HEK293 (cell line): ENCODE measurements at regions not wholly inside any gene's neighbourhood (a gene's known extent, or its start where the extent isn't known, plus 50 kb on each side); places are given as distances from the start of the nearest gene placed in this dataset.

Experiments used
- CTCF ChIA-PET: fragments of 350-600 bp; formaldehyde crosslinking; extraction: SDS; loops from one replicate; lab custom pipeline; 2021; ENCODE audit warnings: antibody characterized with exemption; lab: Yijun Ruan, JAX
- POLR2A ChIA-PET: fragments of 300-600 bp; formaldehyde crosslinking; extraction: SDS; loops from one replicate; lab custom pipeline; 2020; ENCODE audit warnings: antibody characterized with exemption, inconsistent platforms; lab: Yijun Ruan, JAX
- H3K27ac ChIP-seq: fragments of 200-500 bp; sonication (Bioruptor generic); 2 replicates; pipeline ENCODE4 v1.5.1; 2014; ENCODE audit warnings: low read depth, low read length, control low read depth, inconsistent platforms; ENCODE audit errors: extremely low read depth
- H3K36me3 ChIP-seq, 2 experiments: fragments of 200-500 bp in 1 of 2; sonication (Bioruptor generic) in 1 of 2; 1 replicate in 1 of 2; 2 replicates in 1 of 2; pipeline ENCODE4 v1.5.1; 2014 to 2017; ENCODE audit warnings: inconsistent platforms in 2 of 2, low read length in 2 of 2; ENCODE audit not compliant: control insufficient read depth in 2 of 2, insufficient read depth in 1 of 2
- H3K4me1 ChIP-seq: fragments of 200-500 bp; sonication (Bioruptor generic); 2 replicates; pipeline ENCODE4 v1.5.1; 2014; ENCODE audit warnings: mild to moderate bottlenecking, low read length, inconsistent platforms; ENCODE audit not compliant: control insufficient read depth, insufficient read depth
- H3K4me3 ChIP-seq: 2 replicates; pipeline ENCODE4 v1.5.1; 2011; ENCODE audit warnings: low read depth, mild to moderate bottlenecking, control low read depth, low read length, moderate library complexity
- H3K9me3 ChIP-seq: fragments of 200-500 bp; sonication (Bioruptor generic); 2 replicates; pipeline ENCODE4 v1.5.1; 2014; ENCODE audit warnings: low read depth, low read length, inconsistent platforms; ENCODE audit not compliant: control insufficient read depth, insufficient read depth
- GLIS1 ChIP-seq: fragments of 450-650 bp; formaldehyde crosslinking; IDR thresholded peaks from 2 replicates; pipeline ENCODE4 v1.5.1; 2016; ENCODE audit warnings: missing biosample characterization, missing genetic modification characterization
- KLF16 ChIP-seq: fragments of 450-650 bp; formaldehyde crosslinking; IDR thresholded peaks from 2 replicates; pipeline ENCODE4 v1.5.1; 2017; ENCODE audit warnings: missing biosample characterization, missing genetic modification characterization
- ZBTB17 ChIP-seq: fragments of 450-650 bp; formaldehyde crosslinking; IDR thresholded peaks from 2 replicates; pipeline ENCODE4 v1.5.1; 2016; ENCODE audit warnings: missing biosample characterization, missing genetic modification characterization
- ZNF10 ChIP-seq: fragments of 450-650 bp; formaldehyde crosslinking; IDR thresholded peaks from 2 replicates; pipeline ENCODE4 v1.5.1; 2017; ENCODE audit warnings: missing biosample characterization, missing genetic modification characterization
- ZNF146 ChIP-seq: fragments of 450-650 bp; formaldehyde crosslinking; IDR thresholded peaks from 2 replicates; pipeline ENCODE4 v1.5.1; 2016; ENCODE audit warnings: missing biosample characterization, missing genetic modification characterization
- ZNF184 ChIP-seq: fragments of 450-650 bp; IDR thresholded peaks from 2 replicates; pipeline ENCODE4 v1.5.1; 2018; ENCODE audit warnings: missing biosample characterization, mild to moderate bottlenecking, missing genetic modification characterization
- ZNF274 ChIP-seq, 2 experiments: fragments of 200-500 bp in 1 of 2; fragments of 450-650 bp in 1 of 2; sonication (Bioruptor generic) in 1 of 2; formaldehyde crosslinking in 1 of 2; IDR thresholded peaks; 2 replicates each; pipeline versions ENCODE4 v1.5.1 to v1.6.1; 2014 to 2016; ENCODE audit warnings: borderline replicate concordance in 1 of 2, inconsistent platforms in 1 of 2, low read length in 1 of 2, missing biosample characterization in 1 of 2, missing genetic modification characterization in 1 of 2
- ZNF404 ChIP-seq: fragments of 450-650 bp; formaldehyde crosslinking; IDR thresholded peaks from 2 replicates; pipeline ENCODE4 v1.5.1; 2017; ENCODE audit warnings: missing biosample characterization, missing genetic modification characterization
- ZNF426 ChIP-seq: fragments of 450-650 bp; formaldehyde crosslinking; IDR thresholded peaks from 2 replicates; pipeline ENCODE4 v1.5.1; 2017; ENCODE audit warnings: missing biosample characterization, missing genetic modification characterization, mild to moderate bottlenecking, inconsistent platforms, moderate library complexity
- ZNF488 ChIP-seq: fragments of 450-650 bp; formaldehyde crosslinking; IDR thresholded peaks from 2 replicates; pipeline ENCODE4 v1.5.1; 2016; ENCODE audit warnings: missing biosample characterization, missing genetic modification characterization
- ZNF544 ChIP-seq: fragments of 450-650 bp; formaldehyde crosslinking; IDR thresholded peaks from 2 replicates; pipeline ENCODE4 v1.5.0; 2017; ENCODE audit warnings: missing biosample characterization, missing genetic modification characterization
- ZNF645 ChIP-seq: fragments of 450-650 bp; formaldehyde crosslinking; IDR thresholded peaks from 2 replicates; pipeline ENCODE4; 2016; ENCODE audit warnings: missing biosample characterization, missing genetic modification characterization
- TF ChIP-seq, protein P1 (sequence below): fragments of 450-650 bp; formaldehyde crosslinking; IDR thresholded peaks from 2 replicates; pipeline ENCODE4 v1.5.1; 2016; ENCODE audit warnings: missing biosample characterization, missing genetic modification characterization
- TF ChIP-seq, protein P2 (sequence below): fragments of 450-650 bp; formaldehyde crosslinking; IDR thresholded peaks from 2 replicates; pipeline ENCODE4 v1.5.1; 2016; ENCODE audit warnings: missing biosample characterization, missing genetic modification characterization
- TF ChIP-seq, protein P3 (sequence below): fragments of 450-650 bp; formaldehyde crosslinking; IDR thresholded peaks from 2 replicates; pipeline ENCODE4 v1.5.1; 2016; ENCODE audit warnings: missing biosample characterization, missing genetic modification characterization, low read depth

DNA sequence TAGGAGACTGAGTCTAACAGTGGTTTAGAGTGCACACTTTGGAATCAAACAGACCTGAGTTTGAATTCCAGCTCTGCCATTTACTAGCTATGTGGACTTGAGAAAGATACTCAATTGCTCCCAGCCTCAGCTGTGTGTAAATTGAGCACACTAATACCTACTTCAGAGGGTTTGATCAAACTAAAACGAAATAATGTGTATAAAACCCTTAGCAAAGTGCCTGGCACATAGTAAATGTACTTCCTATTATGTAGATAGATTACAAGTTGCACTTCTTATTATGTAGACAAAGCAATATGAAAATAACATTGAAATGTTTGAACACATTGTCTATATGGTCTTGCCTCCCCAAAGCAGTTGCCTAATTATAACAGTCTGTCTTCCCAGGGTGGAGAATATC lies 180.6 kb downstream of the ANXA2 start (continued):
- no peak for TF ChIP-seq ZNF10
- TF ChIP-seq ZNF146 (tag by site-specific recombination), result no peak
- TF ChIP-seq ZNF274 (IDR thresholded peaks at IDR 0.05; ENCODE audit: low read length), result no peak
- TF ChIP-seq ZNF274 (tag by site-specific recombination; IDR thresholded peaks at IDR 0.05; ENCODE audit: borderline replicate concordance), result no peak
- TF ChIP-seq, protein P1, sequence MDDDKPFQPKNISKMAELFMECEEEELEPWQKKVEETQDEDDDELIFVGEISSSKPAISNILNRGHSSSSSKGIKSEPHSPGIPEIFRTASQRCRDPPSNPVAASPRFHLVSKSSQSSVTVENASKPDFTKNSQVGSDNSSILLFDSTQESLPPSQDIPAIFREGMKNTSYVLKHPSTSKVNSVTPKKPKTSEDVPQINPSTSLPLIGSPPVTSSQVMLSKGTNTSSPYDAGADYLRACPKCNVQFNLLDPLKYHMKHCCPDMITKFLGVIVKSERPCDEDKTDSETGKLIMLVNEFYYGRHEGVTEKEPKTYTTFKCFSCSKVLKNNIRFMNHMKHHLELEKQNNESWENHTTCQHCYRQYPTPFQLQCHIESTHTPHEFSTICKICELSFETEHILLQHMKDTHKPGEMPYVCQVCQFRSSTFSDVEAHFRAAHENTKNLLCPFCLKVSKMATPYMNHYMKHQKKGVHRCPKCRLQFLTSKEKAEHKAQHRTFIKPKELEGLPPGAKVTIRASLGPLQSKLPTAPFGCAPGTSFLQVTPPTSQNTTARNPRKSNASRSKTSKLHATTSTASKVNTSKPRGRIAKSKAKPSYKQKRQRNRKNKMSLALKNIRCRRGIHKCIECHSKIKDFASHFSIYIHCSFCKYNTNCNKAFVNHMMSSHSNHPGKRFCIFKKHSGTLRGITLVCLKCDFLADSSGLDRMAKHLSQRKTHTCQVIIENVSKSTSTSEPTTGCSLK (tag by site-specific recombination), result no peak
- no peak for TF ChIP-seq ZNF645
- no peak for TF ChIP-seq ZNF488 (tag by site-specific recombination)
- TF ChIP-seq ZNF404, result no peak
- TF ChIP-seq, protein P2, sequence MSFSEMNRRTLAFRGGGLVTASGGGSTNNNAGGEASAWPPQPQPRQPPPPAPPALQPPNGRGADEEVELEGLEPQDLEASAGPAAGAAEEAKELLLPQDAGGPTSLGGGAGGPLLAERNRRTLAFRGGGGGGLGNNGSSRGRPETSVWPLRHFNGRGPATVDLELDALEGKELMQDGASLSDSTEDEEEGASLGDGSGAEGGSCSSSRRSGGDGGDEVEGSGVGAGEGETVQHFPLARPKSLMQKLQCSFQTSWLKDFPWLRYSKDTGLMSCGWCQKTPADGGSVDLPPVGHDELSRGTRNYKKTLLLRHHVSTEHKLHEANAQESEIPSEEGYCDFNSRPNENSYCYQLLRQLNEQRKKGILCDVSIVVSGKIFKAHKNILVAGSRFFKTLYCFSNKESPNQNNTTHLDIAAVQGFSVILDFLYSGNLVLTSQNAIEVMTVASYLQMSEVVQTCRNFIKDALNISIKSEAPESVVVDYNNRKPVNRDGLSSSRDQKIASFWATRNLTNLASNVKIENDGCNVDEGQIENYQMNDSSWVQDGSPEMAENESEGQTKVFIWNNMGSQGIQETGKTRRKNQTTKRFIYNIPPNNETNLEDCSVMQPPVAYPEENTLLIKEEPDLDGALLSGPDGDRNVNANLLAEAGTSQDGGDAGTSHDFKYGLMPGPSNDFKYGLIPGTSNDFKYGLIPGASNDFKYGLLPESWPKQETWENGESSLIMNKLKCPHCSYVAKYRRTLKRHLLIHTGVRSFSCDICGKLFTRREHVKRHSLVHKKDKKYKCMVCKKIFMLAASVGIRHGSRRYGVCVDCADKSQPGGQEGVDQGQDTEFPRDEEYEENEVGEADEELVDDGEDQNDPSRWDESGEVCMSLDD (tag by site-specific recombination), result no peak
- TF ChIP-seq KLF16 (tag by site-specific recombination), result no peak
- TF ChIP-seq ZBTB17 (tag by site-specific recombination), result no peak
- TF ChIP-seq ZNF544, result no peak

- no peak overlapping the region for H3K27ac ChIP-seq
- no peaks in the 10 kb centered on the region for H3K36me3 ChIP-seq
- no peak overlapping the region for H3K4me3 ChIP-seq
- TF ChIP-seq ZNF184 (tag by site-specific recombination), result no peak
- TF ChIP-seq, protein P3, sequence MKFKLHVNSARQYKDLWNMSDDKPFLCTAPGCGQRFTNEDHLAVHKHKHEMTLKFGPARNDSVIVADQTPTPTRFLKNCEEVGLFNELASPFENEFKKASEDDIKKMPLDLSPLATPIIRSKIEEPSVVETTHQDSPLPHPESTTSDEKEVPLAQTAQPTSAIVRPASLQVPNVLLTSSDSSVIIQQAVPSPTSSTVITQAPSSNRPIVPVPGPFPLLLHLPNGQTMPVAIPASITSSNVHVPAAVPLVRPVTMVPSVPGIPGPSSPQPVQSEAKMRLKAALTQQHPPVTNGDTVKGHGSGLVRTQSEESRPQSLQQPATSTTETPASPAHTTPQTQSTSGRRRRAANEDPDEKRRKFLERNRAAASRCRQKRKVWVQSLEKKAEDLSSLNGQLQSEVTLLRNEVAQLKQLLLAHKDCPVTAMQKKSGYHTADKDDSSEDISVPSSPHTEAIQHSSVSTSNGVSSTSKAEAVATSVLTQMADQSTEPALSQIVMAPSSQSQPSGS (tag by site-specific recombination), result no peak
- ChIA-PET CTCF (no interaction called here), POLR2A (no interaction called here)
- no peaks in the 10 kb centered on the region for H3K4me1 ChIP-seq
- no peaks in the 10 kb centered on the region for H3K9me3 ChIP-seq
Measured at GRCh38 chr15:60218256-60218655, 179.5 kb downstream of the ANXA2 start.

DNA sequence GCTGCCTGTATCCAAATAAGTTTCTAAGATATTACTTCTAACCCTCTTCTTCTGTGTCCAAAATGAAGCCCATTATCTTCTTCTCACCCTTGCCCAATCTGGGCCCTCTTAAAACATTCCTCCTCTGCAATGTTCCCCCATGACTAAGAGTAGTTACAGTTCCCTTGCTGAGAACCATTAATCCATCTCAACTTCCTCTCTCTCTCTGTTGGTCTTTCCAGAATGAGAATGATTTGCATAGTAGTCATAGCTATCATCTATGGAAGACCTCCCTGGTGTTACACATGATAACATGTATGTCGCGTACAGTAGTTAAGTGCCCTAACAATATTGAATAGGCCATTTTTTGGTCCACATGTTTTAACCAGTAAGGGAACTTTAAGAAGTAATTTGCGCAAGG lies 177.9 kb downstream of the ANXA2 start:
- CTCF ChIA-PET, result interaction anchor here (0.7 kb wide), 1 partner anchor 107 kb away, joined by 3 read pairs; no protein-coding TSS in a partner anchor
- POLR2A ChIA-PET, result no interaction called here

More for the DNA sequence above, 177.9 kb downstream of the ANXA2 start:
- Histone ChIP-seq H3K36me3 (no peaks in the 10 kb centered on the region), H3K4me3 (no peak overlapping the region), H3K27ac (no peak overlapping the region), H3K4me1 (no peaks in the 10 kb centered on the region), H3K9me3 (no peaks in the 10 kb centered on the region)
- TF ChIP-seq GLIS1 (0 out of 2 replicates have a peak, but pooled peaks have one; percentile 14), ZNF426 (tag by site-specific recombination) (no peak)
